Hindlimb muscle (tissue), 1 donor: ENCODE measurements at regions not wholly inside any gene's neighbourhood (a gene's known extent, or its start where the extent isn't known, plus 50 kb on each side); places are given as distances from the start of the nearest gene placed in this dataset.
A peak's percentile ranks its signal among the peaks of the same experiment; 100 is the strongest.

ENCODE experiments used
- DNase-seq: peaks from one replicate; pipeline ENCODE4 v3.0.0-alpha.2; 2013

- DNase-seq, result no peak
Measured at GRCh38 chrX:68945081-68945602, 116.3 kb downstream of the EFNB1 start.

DNA sequence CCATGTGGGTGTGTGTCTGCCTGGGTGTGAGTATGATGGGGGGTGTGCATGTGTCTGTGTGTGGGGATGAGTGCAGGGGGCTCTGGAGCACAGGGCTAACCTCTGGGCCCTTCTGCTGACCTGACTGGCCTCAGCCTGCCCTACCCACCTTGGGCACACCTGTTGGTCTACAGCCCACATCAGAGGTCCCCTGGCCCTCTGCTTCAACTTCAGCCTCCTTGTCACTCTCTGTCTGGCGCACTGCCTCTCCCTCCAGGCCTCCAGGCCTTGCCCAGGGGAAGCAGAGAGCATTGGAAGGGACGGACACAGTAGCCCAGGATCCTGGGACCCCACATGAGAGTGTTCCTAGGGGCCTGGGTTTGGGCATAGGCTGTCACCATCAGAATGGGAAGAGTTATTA, 115.4 kb downstream of the EFNB1 start:
- no peak for DNase-seq

- DNase-seq, result no peak
Measured at GRCh38 chrX:68942840-68943239, 114.0 kb downstream of the EFNB1 start.

DNA sequence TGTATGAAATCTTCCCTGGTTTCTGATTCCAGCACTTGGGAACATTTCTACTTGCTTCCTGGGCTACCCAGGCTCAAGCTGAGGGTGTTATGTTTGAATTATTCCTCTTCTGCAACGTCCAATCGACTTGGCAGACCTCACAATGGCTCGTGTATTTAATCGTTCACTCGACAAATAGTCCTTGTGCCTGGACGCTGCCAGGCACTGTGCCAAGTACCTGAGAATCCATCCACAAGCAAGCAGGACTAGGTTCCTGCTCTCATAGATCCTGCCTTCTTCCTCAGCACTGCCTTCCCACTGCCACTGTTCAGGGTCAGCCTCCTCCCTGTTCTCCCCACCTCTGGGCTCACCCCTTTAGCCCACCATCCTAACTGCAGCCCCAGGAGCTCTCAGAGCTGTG, 113.3 kb downstream of the EFNB1 start:
- DNase-seq, result no peak

DNA sequence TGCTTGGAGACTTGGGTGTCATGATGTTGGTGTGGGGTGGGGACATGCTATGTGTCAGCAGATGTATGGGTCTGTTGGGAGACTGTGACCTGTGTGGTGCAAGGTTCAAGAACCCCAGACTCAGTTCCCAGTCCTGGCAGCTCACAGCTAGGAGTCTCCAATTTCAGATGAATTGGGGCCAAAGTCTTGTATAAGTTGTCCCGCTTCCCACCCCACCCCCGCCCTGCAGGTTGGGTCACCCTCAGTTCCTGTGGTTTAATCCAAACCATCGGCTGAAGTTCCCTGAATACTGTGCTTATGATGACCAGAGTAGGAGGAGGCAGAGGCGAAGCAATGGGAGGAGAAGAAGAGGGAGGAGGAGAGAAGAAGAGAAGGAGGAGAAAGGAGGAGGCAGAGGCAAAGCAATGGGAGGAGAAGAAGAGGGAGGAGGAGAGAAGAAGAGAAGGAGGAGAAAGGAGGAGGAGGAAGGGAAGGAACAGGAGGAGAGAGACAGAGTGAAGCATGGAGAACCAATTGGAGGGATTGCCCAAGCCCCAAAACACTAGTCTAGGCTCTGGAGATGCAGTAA, 112.6 kb downstream of the EFNB1 start:
- no peak for DNase-seq

DNA sequence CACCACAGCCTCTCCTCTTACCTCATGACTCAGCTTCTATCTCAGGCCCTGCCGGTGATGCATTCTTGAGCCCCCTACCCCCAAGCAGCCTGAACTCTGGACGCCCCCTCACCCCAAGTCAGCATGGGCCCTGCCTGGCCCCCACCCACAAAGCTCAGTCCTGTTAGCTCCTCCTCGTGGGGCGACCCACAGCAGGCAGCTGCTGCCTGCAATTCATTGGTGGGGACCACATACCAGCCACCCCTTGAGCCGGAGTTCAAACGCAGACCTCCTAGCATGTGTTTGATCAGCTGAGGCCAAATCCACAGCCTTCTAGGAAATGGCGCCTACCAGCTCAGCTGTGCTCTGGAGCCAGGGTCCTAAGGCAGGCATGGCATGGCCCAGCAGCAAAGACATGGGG, 111.8 kb downstream of the EFNB1 start:
- no peak for DNase-seq

GRCh38 chrX:68939868-68940267, 111.0 kb downstream of the EFNB1 start:
- no peak for DNase-seq

- no peak for DNase-seq
Measured at GRCh38 chrX:68938244-68939004, 109.6 kb downstream of the EFNB1 start.

DNA sequence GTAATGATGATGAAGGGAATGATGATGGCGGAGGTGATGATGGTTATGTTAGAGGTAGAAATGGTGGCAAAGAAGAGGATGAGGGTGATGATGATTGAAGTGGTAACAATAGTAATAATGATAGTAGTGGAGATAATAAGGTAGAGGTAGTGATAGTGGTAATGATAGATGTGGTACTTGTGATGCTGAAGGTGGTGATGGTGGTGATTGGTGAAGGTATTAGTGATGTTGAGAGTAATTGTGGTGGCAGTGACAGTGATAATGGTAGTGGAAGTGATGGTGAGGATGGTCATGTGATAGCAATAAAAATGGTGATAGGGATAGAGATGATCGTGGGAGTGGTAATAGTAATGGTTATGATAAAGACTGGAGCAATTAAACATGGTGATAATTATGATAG, 108.8 kb downstream of the EFNB1 start:
- no peak for DNase-seq

- DNase-seq, result no peak
Measured at GRCh38 chrX:68936608-68937007, 107.8 kb downstream of the EFNB1 start.

DNA sequence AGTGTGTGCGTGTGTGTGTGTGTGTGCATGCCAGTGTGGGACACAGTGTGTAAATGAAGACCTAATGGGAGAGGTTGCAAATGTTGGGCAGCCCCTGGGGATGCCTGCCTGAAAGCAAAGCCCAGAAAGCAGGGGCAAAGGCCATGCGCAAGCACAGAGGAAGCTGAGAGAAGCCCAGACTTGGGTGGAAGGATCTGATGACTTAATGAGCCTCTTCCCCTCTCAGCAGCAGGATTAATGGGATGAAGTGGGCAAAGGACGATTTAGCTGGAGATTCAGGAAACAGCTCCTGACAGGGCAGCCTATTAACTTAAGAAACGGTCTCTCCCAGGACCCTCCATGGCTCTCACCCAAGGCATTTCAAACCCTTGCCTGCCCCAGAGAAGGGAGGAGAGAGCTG, 107.3 kb downstream of the EFNB1 start:
- DNase-seq, result no peak

DNA sequence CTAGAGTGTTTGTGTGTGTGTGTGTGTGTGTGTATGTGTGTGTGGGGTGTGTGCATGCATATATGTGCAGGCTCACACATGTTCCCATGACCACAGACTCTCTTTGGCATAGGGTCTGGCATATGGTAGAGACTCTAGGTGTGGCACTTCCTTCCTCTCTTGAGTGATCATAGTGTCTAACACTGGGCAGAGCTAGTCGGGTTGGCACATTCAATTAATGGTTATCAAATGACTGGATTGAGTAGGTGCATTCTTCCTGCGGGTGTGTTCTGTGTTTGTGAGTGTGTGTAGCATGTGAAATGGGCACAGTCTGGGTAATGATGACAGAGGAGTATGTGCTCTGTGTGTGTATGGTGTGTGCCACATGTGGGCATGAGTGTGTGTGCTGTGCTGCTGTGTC, 106.5 kb downstream of the EFNB1 start:
- DNase-seq, result no peak

GRCh38 chrX:68934922-68935321, 106.1 kb downstream of the EFNB1 start:
- no peak for DNase-seq

DNA sequence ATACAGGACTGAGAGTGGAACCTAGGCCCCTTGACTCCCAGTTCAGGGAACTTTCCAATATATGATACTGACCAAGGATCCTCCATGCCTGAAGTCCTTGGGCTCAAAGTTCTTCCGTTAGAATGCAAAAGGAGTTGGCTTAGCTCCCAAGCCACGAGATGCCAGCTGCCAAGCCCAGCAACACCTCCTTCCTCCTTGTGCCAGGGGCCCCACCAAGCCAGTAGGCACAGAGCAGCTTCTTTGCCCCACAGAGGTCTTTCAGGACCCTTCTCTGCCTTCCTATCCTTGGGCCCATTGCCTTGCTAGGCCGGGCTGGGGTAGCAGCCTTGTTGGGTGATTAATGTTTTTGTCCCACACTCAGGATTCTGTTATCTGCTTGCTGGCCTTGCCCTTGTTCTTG, 105.6 kb downstream of the EFNB1 start:
- no peak for DNase-seq

DNA sequence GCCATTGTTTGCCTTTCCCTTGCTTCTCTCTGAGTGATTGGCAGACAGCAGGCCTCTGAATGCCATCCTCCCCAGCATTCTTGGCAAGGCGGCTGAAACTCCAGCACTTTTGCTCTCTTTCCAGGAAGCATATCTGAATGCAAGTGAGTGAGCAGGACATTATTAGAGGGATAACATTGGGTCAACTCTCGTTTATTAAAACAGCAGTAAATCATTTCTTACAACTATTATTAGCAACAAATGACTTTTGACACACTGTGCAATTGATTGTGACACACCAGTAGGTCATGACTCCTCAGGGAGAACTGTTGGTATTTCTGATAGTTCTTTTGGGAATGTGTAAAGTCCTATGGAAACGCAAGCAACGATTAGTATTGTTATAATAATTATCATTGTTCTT, 103.8 kb downstream of the EFNB1 start:
- DNase-seq, result no peak

DNA sequence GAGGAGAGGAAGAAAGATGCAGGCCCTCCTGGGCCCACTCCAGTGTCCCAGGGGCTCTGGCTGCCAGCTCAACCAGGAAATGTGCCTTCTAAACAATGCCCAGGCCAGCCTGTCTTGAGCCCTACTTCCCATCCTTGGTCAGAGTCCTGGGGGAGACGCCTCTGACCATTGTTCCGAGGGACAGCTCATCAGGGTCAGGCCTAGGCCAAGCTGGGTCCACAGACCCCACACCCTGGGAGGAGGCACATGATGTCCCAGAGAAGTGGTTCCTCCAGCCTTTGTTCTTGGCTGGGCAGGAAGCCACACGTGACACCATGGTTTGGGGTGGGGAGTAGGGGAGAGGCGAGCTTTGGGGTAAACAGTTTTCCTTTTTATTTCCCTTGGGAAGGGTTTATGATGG, 102.5 kb downstream of the EFNB1 start:
- DNase-seq, result no peak

DNA sequence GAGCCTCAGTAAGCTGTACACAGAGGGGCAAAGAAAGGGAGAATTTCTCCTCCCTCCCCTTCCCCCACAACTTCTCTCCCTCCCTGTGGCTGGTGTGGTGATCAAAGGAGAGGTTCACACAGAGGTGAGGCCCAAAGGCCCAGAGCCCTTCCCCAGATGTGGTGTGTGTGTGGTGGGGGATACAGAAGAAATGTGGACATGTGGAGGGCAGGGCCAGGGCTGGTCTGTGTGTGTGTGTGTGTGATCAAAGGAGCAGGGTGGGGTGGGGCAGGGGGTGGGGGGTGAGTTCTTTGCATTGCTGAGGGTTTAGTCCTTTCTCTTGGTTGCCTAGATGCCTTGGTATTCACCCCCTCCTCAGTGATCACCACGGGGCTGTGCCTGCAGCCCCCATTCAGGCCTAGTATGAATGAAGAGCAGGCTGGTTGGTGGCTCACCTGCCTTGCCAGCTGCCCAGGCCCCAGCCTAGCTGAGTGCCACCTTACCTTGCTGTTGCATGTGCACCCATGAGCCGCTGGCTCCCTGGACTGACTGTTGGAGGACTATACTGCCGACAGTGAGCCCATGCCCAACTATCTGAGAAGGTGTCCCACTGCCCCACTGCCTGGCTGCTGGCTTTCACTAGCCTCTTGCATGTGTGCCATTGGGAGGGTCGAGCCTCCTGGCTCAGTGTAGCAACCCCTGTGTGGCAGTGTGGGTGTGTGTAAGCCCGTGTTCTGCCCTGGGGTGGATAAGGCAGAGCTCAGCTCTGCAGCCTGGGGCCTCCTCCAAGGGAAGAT, 101.9 kb downstream of the EFNB1 start:
- no peak for DNase-seq

- no peak for DNase-seq
Measured at GRCh38 chrX:68929332-68930150, 100.7 kb downstream of the EFNB1 start.

DNA sequence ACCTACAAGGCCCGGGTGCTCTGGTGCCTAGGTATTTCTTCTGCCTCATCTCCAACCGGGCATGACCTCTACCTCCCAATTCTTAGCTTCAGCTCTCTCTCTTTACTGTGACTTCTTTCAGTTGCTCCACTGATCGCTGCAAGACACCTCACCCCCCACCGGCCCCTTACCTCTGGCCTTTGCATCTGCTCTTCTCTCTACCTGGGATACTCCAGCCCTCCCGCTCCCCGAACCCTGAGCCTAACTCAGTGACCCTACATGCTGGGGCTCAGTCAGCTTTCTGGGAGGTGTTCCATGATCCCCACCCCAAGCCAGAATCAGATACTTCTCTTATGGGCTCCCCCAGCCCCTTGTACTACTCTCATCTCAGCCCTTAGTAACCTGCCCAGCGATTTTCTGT, 99.6 kb downstream of the EFNB1 start:
- DNase-seq, result no peak

DNA sequence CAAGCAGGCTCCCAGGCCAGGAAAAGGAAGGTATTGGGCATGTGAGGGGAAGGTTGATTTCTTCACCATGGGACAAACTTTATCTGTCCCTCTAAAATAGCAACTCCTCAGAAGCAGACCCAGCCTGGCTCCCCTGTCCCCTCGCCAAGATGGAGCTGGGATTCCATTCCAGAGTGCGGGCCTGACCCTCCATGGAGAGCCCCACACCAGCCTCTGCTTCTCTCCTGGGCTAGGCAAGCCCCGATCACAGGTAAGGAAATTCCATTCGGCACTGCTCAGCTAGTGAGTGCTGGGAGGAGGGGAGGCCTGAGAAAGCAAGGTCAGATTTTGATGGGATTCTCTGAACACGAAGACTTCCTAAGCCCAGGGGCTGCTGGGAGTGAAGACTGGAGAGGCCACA, 98.4 kb downstream of the EFNB1 start:
- no peak for DNase-seq

- DNase-seq, result no peak
Measured at GRCh38 chrX:68923147-68923546, 94.3 kb downstream of the EFNB1 start.

GRCh38 chrX:68922013-68922412, 93.2 kb downstream of the EFNB1 start:
- DNase-seq, result no peak

GRCh38 chrX:68920561-68920960, 91.7 kb downstream of the EFNB1 start:
- DNase-seq, result peak; percentile 79
